Neural crest cell (in vitro differentiated cells): ENCODE measurements at regions not wholly inside any gene's neighbourhood (a gene's known extent, or its start where the extent isn't known, plus 50 kb on each side); places are given as distances from the start of the nearest gene placed in this dataset.
"Not testable (repeated sequence)": the region's sequence is repeated elsewhere in the genome, so short reads cannot be mapped to it uniquely, and the experiment has no call there.

Source experiments
- DNase-seq: peaks from one replicate; pipeline ENCODE4 v3.0.0; 2021; ENCODE audit warnings: low read depth, mixed read lengths, low spot score
- H3K27ac Mint-ChIP-seq: one replicate; pipeline ENCODE4 v1.8.0; 2021; ENCODE audit warnings: mild to moderate bottlenecking, mixed read lengths; ENCODE audit not compliant: unreplicated experiment
- H3K27me3 Mint-ChIP-seq: 2 replicates; pipeline ENCODE4 v1.8.0; 2021; ENCODE audit warnings: low read depth, mild to moderate bottlenecking, mixed read lengths
- H3K36me3 Mint-ChIP-seq: 2 replicates; pipeline ENCODE4 v1.8.0; 2021; ENCODE audit warnings: low read depth, mild to moderate bottlenecking, mixed read lengths
- H3K4me1 Mint-ChIP-seq: 2 replicates; pipeline ENCODE4 v1.8.0; 2021; ENCODE audit warnings: mixed read lengths
- H3K4me3 Mint-ChIP-seq: one replicate; pipeline ENCODE4 v1.8.0; 2021; ENCODE audit warnings: mild to moderate bottlenecking, mixed read lengths
- H3K9me3 Mint-ChIP-seq: 2 replicates; pipeline ENCODE4 v1.8.0; 2021; ENCODE audit warnings: mixed read lengths
- TF ChIP-seq, protein P1 (sequence below): fragments of 200-600 bp; sonication (generic); conservative IDR thresholded peaks from 2 replicates; pipeline ENCODE4 v1.5.0; 2021; ENCODE audit warnings: antibody characterized with exemption, mild to moderate bottlenecking

GRCh38 chr3:170680593-170680992, 94.7 kb upstream of the SLC7A14 start:
- Mint-ChIP-seq H3K27ac (no peak overlapping the region), H3K4me3 (no peak overlapping the region), H3K9me3 (peaks cover 4% of the 10 kb centered on the region), H3K27me3 (no peaks in the 10 kb centered on the region), H3K36me3 (no peaks in the 10 kb centered on the region), H3K4me1 (no peaks in the 10 kb centered on the region)
- DNase-seq, result no peak
- TF ChIP-seq, protein P1, sequence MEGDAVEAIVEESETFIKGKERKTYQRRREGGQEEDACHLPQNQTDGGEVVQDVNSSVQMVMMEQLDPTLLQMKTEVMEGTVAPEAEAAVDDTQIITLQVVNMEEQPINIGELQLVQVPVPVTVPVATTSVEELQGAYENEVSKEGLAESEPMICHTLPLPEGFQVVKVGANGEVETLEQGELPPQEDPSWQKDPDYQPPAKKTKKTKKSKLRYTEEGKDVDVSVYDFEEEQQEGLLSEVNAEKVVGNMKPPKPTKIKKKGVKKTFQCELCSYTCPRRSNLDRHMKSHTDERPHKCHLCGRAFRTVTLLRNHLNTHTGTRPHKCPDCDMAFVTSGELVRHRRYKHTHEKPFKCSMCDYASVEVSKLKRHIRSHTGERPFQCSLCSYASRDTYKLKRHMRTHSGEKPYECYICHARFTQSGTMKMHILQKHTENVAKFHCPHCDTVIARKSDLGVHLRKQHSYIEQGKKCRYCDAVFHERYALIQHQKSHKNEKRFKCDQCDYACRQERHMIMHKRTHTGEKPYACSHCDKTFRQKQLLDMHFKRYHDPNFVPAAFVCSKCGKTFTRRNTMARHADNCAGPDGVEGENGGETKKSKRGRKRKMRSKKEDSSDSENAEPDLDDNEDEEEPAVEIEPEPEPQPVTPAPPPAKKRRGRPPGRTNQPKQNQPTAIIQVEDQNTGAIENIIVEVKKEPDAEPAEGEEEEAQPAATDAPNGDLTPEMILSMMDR, result no peak

DNA sequence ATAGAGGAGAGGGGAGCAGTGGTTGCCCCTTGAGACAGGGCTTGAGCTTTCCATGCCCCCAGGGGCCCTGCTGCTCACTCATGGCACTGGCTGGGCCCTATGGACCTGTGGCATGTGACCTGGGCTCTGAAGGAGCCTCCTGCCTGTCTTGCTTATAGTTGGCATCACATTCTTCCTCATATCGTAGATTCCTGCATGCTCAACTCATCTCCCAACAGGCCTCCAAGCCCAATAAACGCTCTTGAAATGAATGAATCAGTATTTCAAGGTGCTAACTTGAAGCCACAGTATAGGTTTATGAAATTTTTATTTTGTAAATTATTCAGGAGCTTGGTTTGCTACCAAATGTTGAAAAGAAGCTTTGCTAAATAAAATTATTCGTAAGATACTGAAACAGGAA, 93.3 kb upstream of the SLC7A14 start:
- H3K9me3 Mint-ChIP-seq, result peaks cover 4% of the 10 kb centered on the region
- H3K4me3 Mint-ChIP-seq, result no peak overlapping the region
- no peaks in the 10 kb centered on the region for H3K36me3 Mint-ChIP-seq
- no peaks in the 10 kb centered on the region for H3K27me3 Mint-ChIP-seq
- H3K4me1 Mint-ChIP-seq, result no peaks in the 10 kb centered on the region
- no peak overlapping the region for H3K27ac Mint-ChIP-seq
- no peak for DNase-seq
- TF ChIP-seq, protein P1, result no peak

DNA sequence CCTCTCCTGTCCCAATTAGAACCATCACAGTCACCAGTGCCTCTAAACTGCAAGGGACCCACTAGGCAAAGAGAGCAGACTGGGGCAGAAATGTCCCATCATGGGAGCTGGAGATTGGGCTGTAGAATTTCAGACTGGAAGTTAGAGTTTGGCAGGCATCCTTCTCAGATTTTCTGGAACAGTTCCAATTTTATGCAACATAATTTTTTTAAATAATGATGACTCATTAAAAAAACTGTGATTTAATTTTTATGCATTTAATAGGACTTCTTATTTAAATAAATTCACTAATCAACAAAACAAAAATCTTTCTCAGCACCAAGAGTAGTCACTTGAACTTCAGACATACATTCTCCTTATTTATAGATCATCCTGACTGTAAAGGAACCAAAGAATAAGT, 84.6 kb upstream of the SLC7A14 start:
- TF ChIP-seq, protein P1, result no peak
- H3K36me3 Mint-ChIP-seq, result no peaks in the 10 kb centered on the region
- no peaks in the 10 kb centered on the region for H3K27me3 Mint-ChIP-seq
- H3K4me1 Mint-ChIP-seq, result no peaks in the 10 kb centered on the region
- DNase-seq, result no peak
- H3K27ac Mint-ChIP-seq, result no peak overlapping the region
- no peak overlapping the region for H3K4me3 Mint-ChIP-seq
- peaks cover 2% of the 10 kb centered on the region for H3K9me3 Mint-ChIP-seq

DNA sequence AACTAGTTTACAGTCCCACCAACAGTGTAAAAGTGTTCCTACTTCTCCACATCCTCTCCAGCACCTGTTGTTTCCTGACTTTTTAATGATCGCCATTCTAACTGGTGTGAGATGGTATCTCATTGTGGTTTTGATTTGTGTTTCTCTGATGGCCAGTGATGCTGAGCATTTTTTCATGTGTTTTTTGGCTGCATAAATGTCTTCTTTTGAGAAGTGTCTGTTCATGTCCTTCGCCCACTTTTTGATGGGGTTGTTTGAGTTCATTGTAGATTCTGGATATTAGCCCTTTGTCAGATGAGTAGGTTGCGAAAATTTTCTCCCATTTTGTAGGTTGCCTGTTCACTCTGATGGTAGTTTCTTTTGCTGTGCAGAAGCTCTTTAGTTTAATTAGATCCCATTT, 77.1 kb upstream of the SLC7A14 start:
- H3K9me3 Mint-ChIP-seq, H3K4me1 Mint-ChIP-seq, H3K4me3 Mint-ChIP-seq, DNase-seq, H3K27ac Mint-ChIP-seq, H3K36me3 Mint-ChIP-seq, H3K27me3 Mint-ChIP-seq: not testable (repeated sequence)

- H3K36me3 Mint-ChIP-seq, result no peaks in the 10 kb centered on the region
- no peak for DNase-seq
- TF ChIP-seq, protein P1, result no peak
- peaks cover 2% of the 10 kb centered on the region for H3K9me3 Mint-ChIP-seq
- no peak overlapping the region for H3K27ac Mint-ChIP-seq
- H3K27me3 Mint-ChIP-seq, result no peaks in the 10 kb centered on the region
- no peaks in the 10 kb centered on the region for H3K4me1 Mint-ChIP-seq
- no peak overlapping the region for H3K4me3 Mint-ChIP-seq
These were observed 74.3 kb upstream of the SLC7A14 start for GRCh38 chr3:170660139-170660538.

- no peaks in the 10 kb centered on the region for H3K27me3 Mint-ChIP-seq
- H3K36me3 Mint-ChIP-seq, result no peaks in the 10 kb centered on the region
- no peak for DNase-seq
- no peaks in the 10 kb centered on the region for H3K4me1 Mint-ChIP-seq
- no peak overlapping the region for H3K4me3 Mint-ChIP-seq
- H3K9me3 Mint-ChIP-seq, result peaks cover 2% of the 10 kb centered on the region
- TF ChIP-seq, protein P1, result no peak
- no peak overlapping the region for H3K27ac Mint-ChIP-seq
These were observed 71.4 kb upstream of the SLC7A14 start for GRCh38 chr3:170657312-170657711.
